ACC112 (cell line): ENCODE measurements at regions not wholly inside any gene's neighbourhood (a gene's known extent, or its start where the extent isn't known, plus 50 kb on each side); places are given as distances from the start of the nearest gene placed in this dataset.

Source experiments
- H2AFZ ChIP-seq: fragments of 200-600 bp; sonication (generic); one replicate; pipeline ENCODE4 v1.6.0; 2017; ENCODE audit warnings: antibody characterized with exemption, low read length; ENCODE audit not compliant: unreplicated experiment
- H3K27ac ChIP-seq: fragments of 200-600 bp; sonication (generic); 2 replicates; pipeline ENCODE4 v1.5.1; 2014; ENCODE audit warnings: low read depth, mild to moderate bottlenecking, antibody characterized with exemption, low read length, moderate library complexity
- H3K27me3 ChIP-seq: fragments of 200-600 bp; sonication (generic); 2 replicates; pipeline ENCODE4 v1.6.1; 2014; ENCODE audit warnings: mild to moderate bottlenecking, antibody characterized with exemption, low read length, moderate library complexity, mixed read lengths; ENCODE audit not compliant: insufficient read depth
- H3K36me3 ChIP-seq: fragments of 200-600 bp; sonication (generic); 2 replicates; pipeline ENCODE4 v1.6.1; 2016; ENCODE audit warnings: mild to moderate bottlenecking, antibody characterized with exemption, low read length, moderate library complexity, mixed read lengths; ENCODE audit not compliant: insufficient read depth
- H3K4me1 ChIP-seq: fragments of 200-600 bp; sonication (generic); one replicate; pipeline ENCODE4 v1.6.1; 2016; ENCODE audit warnings: low read length, mixed read lengths; ENCODE audit not compliant: insufficient read depth, unreplicated experiment, control insufficient read depth
- H3K4me3 ChIP-seq: fragments of 200-600 bp; sonication (generic); 2 replicates; pipeline ENCODE4 v1.5.1; 2014; ENCODE audit warnings: mild to moderate bottlenecking, low read depth, low read length
- H3K79me2 ChIP-seq: fragments of 200-600 bp; sonication (generic); one replicate; pipeline ENCODE4 v1.6.0; 2016; ENCODE audit warnings: low read length; ENCODE audit not compliant: control insufficient read depth, unreplicated experiment, insufficient read depth

- peaks cover 28% of the 10 kb centered on the region for H3K4me1 ChIP-seq
- peaks cover 5% of the 10 kb centered on the region; the same call in 1 of the 2 replicates for H3K36me3 ChIP-seq
- no peak overlapping the region for H3K27ac ChIP-seq
- H2AFZ ChIP-seq, result no peak overlapping the region
- H3K79me2 ChIP-seq, result no peaks in the 10 kb centered on the region
- H3K27me3 ChIP-seq, result no peaks in the 10 kb centered on the region
- H3K4me3 ChIP-seq, result no peak overlapping the region
These were observed 214.2 kb downstream of the MREG start for GRCh38 chr2:215799194-215799593.

GRCh38 chr2:215797676-215798075 is 215.7 kb downstream of the MREG start:
- Histone ChIP-seq H3K79me2 (no peaks in the 10 kb centered on the region), H3K27ac (no peak overlapping the region), H3K27me3 (no peaks in the 10 kb centered on the region), H2AFZ (no peak overlapping the region), H3K4me1 (peaks cover 38% of the 10 kb centered on the region), H3K4me3 (no peak overlapping the region), H3K36me3 (peaks cover 5% of the 10 kb centered on the region; the same call in 1 of the 2 replicates)

- H3K79me2 ChIP-seq, result no peaks in the 10 kb centered on the region
- no peaks in the 10 kb centered on the region for H3K27me3 ChIP-seq
- H3K4me1 ChIP-seq, result peaks cover 38% of the 10 kb centered on the region
- no peak overlapping the region for H2AFZ ChIP-seq
- H3K36me3 ChIP-seq, result no peaks in the 10 kb centered on the region
- H3K27ac ChIP-seq, result no peak overlapping the region
- H3K4me3 ChIP-seq, result no peak overlapping the region
These were observed 217.1 kb downstream of the MREG start for GRCh38 chr2:215796140-215796855.

GRCh38 chr2:215794829-215795546 is 218.4 kb downstream of the MREG start:
- no peaks in the 10 kb centered on the region for H3K79me2 ChIP-seq
- H2AFZ ChIP-seq, result no peak overlapping the region
- H3K4me3 ChIP-seq, result no peak overlapping the region
- no peaks in the 10 kb centered on the region for H3K27me3 ChIP-seq
- H3K27ac ChIP-seq, result peak overlapping the region; percentile 92
- peaks cover 38% of the 10 kb centered on the region for H3K4me1 ChIP-seq
- H3K36me3 ChIP-seq, result no peaks in the 10 kb centered on the region

GRCh38 chr2:215793747-215794595 is 219.4 kb downstream of the MREG start:
- Histone ChIP-seq H3K4me3 (no peak overlapping the region; the same call in 1 of the 2 replicates), H2AFZ (peak overlapping the region; percentile 71), H3K27me3 (no peaks in the 10 kb centered on the region), H3K79me2 (no peaks in the 10 kb centered on the region), H3K4me1 (peaks cover 32% of the 10 kb centered on the region), H3K27ac (peak overlapping the region; percentile 92), H3K36me3 (no peaks in the 10 kb centered on the region)

GRCh38 chr2:215791481-215791937 is 221.8 kb downstream of the MREG start:
- H3K27ac ChIP-seq, result no peak overlapping the region

GRCh38 chr2:215790523-215791421 is 222.6 kb downstream of the MREG start:
- H3K27me3 ChIP-seq, result no peaks in the 10 kb centered on the region
- H2AFZ ChIP-seq, result no peak overlapping the region
- no peak overlapping the region for H3K4me3 ChIP-seq
- no peak overlapping the region for H3K27ac ChIP-seq
- peaks cover 38% of the 10 kb centered on the region for H3K4me1 ChIP-seq
- no peaks in the 10 kb centered on the region for H3K36me3 ChIP-seq
- no peaks in the 10 kb centered on the region for H3K79me2 ChIP-seq

More at GRCh38 chr2:215791481-215791937, 221.8 kb downstream of the MREG start:
- H2AFZ ChIP-seq, result no peak overlapping the region
- no peaks in the 10 kb centered on the region for H3K27me3 ChIP-seq
- no peaks in the 10 kb centered on the region for H3K36me3 ChIP-seq
- no peak overlapping the region for H3K4me3 ChIP-seq
- H3K4me1 ChIP-seq, result peaks cover 40% of the 10 kb centered on the region
- no peaks in the 10 kb centered on the region for H3K79me2 ChIP-seq

- Histone ChIP-seq H3K4me3 (no peak overlapping the region), H2AFZ (no peak overlapping the region), H3K27ac (no peak overlapping the region)
These were observed 225.7 kb downstream of the MREG start for GRCh38 chr2:215787565-215788178.

GRCh38 chr2:215787025-215787424 is 226.3 kb downstream of the MREG start:
- H3K27me3 ChIP-seq, result no peaks in the 10 kb centered on the region
- H3K79me2 ChIP-seq, result no peaks in the 10 kb centered on the region
- H3K36me3 ChIP-seq, result no peaks in the 10 kb centered on the region
- H3K4me1 ChIP-seq, result peaks cover 28% of the 10 kb centered on the region
- no peak overlapping the region for H2AFZ ChIP-seq
- no peak overlapping the region for H3K27ac ChIP-seq
- H3K4me3 ChIP-seq, result no peak overlapping the region

More at GRCh38 chr2:215787565-215788178, 225.7 kb downstream of the MREG start:
- Histone ChIP-seq H3K27me3 (no peaks in the 10 kb centered on the region), H3K4me1 (peaks cover 22% of the 10 kb centered on the region), H3K79me2 (no peaks in the 10 kb centered on the region), H3K36me3 (no peaks in the 10 kb centered on the region)
